ENCODE measurements at regions not wholly inside any gene's neighbourhood (a gene's known extent, or its start where the extent isn't known, plus 50 kb on each side); places are given as distances from the start of the nearest gene placed in this dataset.

GRCh38 chr10:8640301-8640700, 585.8 kb downstream of the GATA3 start:
- Histone ChIP-seq H3K4me2 (ENCODE audit: control insufficient read depth, extremely low read depth, insufficient read depth, low read depth, low read length) (no peak overlapping the region), H3K79me2 (ENCODE audit: control insufficient read depth, insufficient read depth, low read length) (no peaks in the 10 kb centered on the region), H3K9me1 (ENCODE audit: control insufficient read depth, extremely low read depth, insufficient read depth, low read length) (no peaks in the 10 kb centered on the region), H3K9ac (ENCODE audit: control insufficient read depth, extremely low read depth, insufficient read depth, low read length) (no peak overlapping the region), H3K27ac (ENCODE audit: control insufficient read depth, insufficient read depth, low read length) (no peak overlapping the region), H2AFZ (ENCODE audit: control insufficient read depth, low read length) (no peak overlapping the region), H3K27me3 (ENCODE audit: control insufficient read depth, extremely low read depth, insufficient read depth, low read length) (no peaks in the 10 kb centered on the region), H3K36me3 (ENCODE audit: control insufficient read depth in 2 of 2, extremely low read depth in 1 of 2, insufficient read depth in 2 of 2, low read length in 2 of 2) (no peaks in the 10 kb centered on the region), H4K20me1 (ENCODE audit: control insufficient read depth, extremely low read depth, insufficient read depth, low read length) (no peaks in the 10 kb centered on the region), H3K4me3 (ENCODE audit: control insufficient read depth in 2 of 3, extremely low read depth in 1 of 3, insufficient read depth in 2 of 3, low read depth in 1 of 3, low read length in 3 of 3) (no peak overlapping the region), H3K4me1 (ENCODE audit: control insufficient read depth, extremely low read depth, insufficient read depth, low read length) (no peaks in the 10 kb centered on the region), H3K9me3 (ENCODE audit: control insufficient read depth, low read depth, low read length) (no peaks in the 10 kb centered on the region)
- dilution Hi-C loops (cut with MboI; ENCODE audit: extremely low pct_ligation_motif_present, low sequenced_read_pairs) = no loop called here
- no peak for FAIRE-seq
- TF ChIP-seq EZH2 (IDR thresholded peaks at IDR 0.05; ENCODE audit: low read length) = no peak
- TF ChIP-seq, protein P1, sequence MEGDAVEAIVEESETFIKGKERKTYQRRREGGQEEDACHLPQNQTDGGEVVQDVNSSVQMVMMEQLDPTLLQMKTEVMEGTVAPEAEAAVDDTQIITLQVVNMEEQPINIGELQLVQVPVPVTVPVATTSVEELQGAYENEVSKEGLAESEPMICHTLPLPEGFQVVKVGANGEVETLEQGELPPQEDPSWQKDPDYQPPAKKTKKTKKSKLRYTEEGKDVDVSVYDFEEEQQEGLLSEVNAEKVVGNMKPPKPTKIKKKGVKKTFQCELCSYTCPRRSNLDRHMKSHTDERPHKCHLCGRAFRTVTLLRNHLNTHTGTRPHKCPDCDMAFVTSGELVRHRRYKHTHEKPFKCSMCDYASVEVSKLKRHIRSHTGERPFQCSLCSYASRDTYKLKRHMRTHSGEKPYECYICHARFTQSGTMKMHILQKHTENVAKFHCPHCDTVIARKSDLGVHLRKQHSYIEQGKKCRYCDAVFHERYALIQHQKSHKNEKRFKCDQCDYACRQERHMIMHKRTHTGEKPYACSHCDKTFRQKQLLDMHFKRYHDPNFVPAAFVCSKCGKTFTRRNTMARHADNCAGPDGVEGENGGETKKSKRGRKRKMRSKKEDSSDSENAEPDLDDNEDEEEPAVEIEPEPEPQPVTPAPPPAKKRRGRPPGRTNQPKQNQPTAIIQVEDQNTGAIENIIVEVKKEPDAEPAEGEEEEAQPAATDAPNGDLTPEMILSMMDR (optimal IDR thresholded peaks at IDR 0.05 in 1 of 3, IDR thresholded peaks at IDR 0.05 in 1 of 3, conservative IDR thresholded peaks at IDR 0.05 in 1 of 3; ENCODE audit: extremely low read depth in 1 of 3, insufficient read depth in 2 of 3, low read length in 3 of 3) = no peak
- no peak for DNase-seq (ENCODE audit: low read depth, low spot score)

DNA sequence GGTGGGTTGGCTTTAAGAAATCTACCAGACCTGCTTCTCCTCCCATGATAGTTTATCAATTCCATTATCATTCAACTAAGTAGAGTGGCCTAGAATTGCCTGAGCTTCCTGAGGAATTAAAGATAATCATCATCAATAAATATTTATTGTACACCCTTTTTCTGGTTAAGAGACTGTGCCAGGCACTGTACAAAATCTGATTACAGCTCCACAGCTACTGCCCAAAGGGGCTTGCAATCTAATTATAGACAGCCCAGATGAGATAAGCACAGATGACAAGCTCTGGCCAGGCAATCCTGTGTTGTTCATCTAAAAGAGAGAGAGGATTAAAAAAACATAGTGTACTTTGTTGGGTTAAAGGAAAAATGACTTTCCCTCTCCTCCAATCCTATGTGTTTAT, 586.4 kb downstream of the GATA3 start:
- no peaks in the 10 kb centered on the region for H3K27me3 ChIP-seq (ENCODE audit: control insufficient read depth, extremely low read depth, insufficient read depth, low read length)
- DNase-seq (ENCODE audit: low read depth, low spot score) (no peak), FAIRE-seq (no peak)
- H3K4me3 ChIP-seq (ENCODE audit: control insufficient read depth in 2 of 3, extremely low read depth in 1 of 3, insufficient read depth in 2 of 3, low read depth in 1 of 3, low read length in 3 of 3) = no peak overlapping the region
- no peak overlapping the region for H3K4me2 ChIP-seq (ENCODE audit: control insufficient read depth, extremely low read depth, insufficient read depth, low read depth, low read length)
- dilution Hi-C loops (cut with MboI; ENCODE audit: extremely low pct_ligation_motif_present, low sequenced_read_pairs) = no loop called here
- H3K4me1 ChIP-seq (ENCODE audit: control insufficient read depth, extremely low read depth, insufficient read depth, low read length) = no peaks in the 10 kb centered on the region
- no peak overlapping the region for H2AFZ ChIP-seq (ENCODE audit: control insufficient read depth, low read length)
- H3K27ac ChIP-seq (ENCODE audit: control insufficient read depth, insufficient read depth, low read length) = no peak overlapping the region
- H3K9me1 ChIP-seq (ENCODE audit: control insufficient read depth, extremely low read depth, insufficient read depth, low read length) = no peaks in the 10 kb centered on the region
- no peaks in the 10 kb centered on the region for H4K20me1 ChIP-seq (ENCODE audit: control insufficient read depth, extremely low read depth, insufficient read depth, low read length)
- no peak overlapping the region for H3K9ac ChIP-seq (ENCODE audit: control insufficient read depth, extremely low read depth, insufficient read depth, low read length)
- TF ChIP-seq, protein P1 (optimal IDR thresholded peaks at IDR 0.05 in 1 of 3, IDR thresholded peaks at IDR 0.05 in 1 of 3, conservative IDR thresholded peaks at IDR 0.05 in 1 of 3; ENCODE audit: extremely low read depth in 1 of 3, insufficient read depth in 2 of 3, low read length in 3 of 3) = no peak
- TF ChIP-seq EZH2 (IDR thresholded peaks at IDR 0.05; ENCODE audit: low read length) = no peak
- H3K9me3 ChIP-seq (ENCODE audit: control insufficient read depth, low read depth, low read length) = no peaks in the 10 kb centered on the region
- H3K36me3 ChIP-seq (ENCODE audit: control insufficient read depth in 2 of 2, extremely low read depth in 1 of 2, insufficient read depth in 2 of 2, low read length in 2 of 2) = no peaks in the 10 kb centered on the region
- H3K79me2 ChIP-seq (ENCODE audit: control insufficient read depth, insufficient read depth, low read length) = no peaks in the 10 kb centered on the region
